MM.1S (cell line): ENCODE measurements at regions not wholly inside any gene's neighbourhood (a gene's known extent, or its start where the extent isn't known, plus 50 kb on each side); places are given as distances from the start of the nearest gene placed in this dataset.

Source experiments
- DNase-seq: peaks from one replicate; pipeline ENCODE4 v3.0.0-alpha.2; 2015
- H2AFZ ChIP-seq: fragments of 300-600 bp; sonication (generic); 2 replicates; pipeline ENCODE4 v1.6.0; 2016; ENCODE audit warnings: antibody characterized with exemption, low read length
- H3F3A ChIP-seq: fragments of 300-600 bp; sonication (generic); 2 replicates; pipeline ENCODE4 v1.6.1; 2016; ENCODE audit warnings: mild to moderate bottlenecking, antibody characterized with exemption, low read length, moderate library complexity, mixed read lengths; ENCODE audit not compliant: insufficient read depth
- H3K27ac ChIP-seq: fragments of 300-600 bp; sonication (generic); 2 replicates; pipeline ENCODE4 v1.5.1; 2016; ENCODE audit warnings: mild to moderate bottlenecking, low read length
- H3K27me3 ChIP-seq: fragments of 300-600 bp; sonication (generic); replicated peaks from 2 replicates; pipeline ENCODE4 v1.6.0; 2016; ENCODE audit warnings: low read length; ENCODE audit not compliant: insufficient read depth
- H3K36me3 ChIP-seq: fragments of 300-600 bp; sonication (generic); replicated peaks from 2 replicates; pipeline ENCODE4 v1.6.1; 2016; ENCODE audit warnings: mild to moderate bottlenecking, low read length, mixed read lengths; ENCODE audit not compliant: insufficient read depth
- H3K4me1 ChIP-seq: fragments of 300-600 bp; sonication (generic); 2 replicates; pipeline ENCODE4 v1.6.1; 2016; ENCODE audit warnings: low read length, mixed read lengths
- H3K4me2 ChIP-seq: fragments of 300-600 bp; sonication (generic); 2 replicates; pipeline ENCODE4 v1.6.0; 2016; ENCODE audit warnings: low read depth, low read length
- H3K4me3 ChIP-seq: fragments of 300-600 bp; sonication (generic); 2 replicates; pipeline ENCODE4 v1.5.1; 2016; ENCODE audit warnings: low read length, mixed read lengths
- H3K79me2 ChIP-seq: fragments of 300-600 bp; sonication (generic); 2 replicates; pipeline ENCODE4 v1.6.1; 2016; ENCODE audit warnings: mixed run types, low read length, mixed read lengths
- H3K9ac ChIP-seq: fragments of 300-600 bp; sonication (generic); 2 replicates; pipeline ENCODE4 v1.6.1; 2016; ENCODE audit warnings: low read length, mixed read lengths
- H3K9me2 ChIP-seq: fragments of 300-600 bp; sonication (generic); replicated peaks from 2 replicates; pipeline ENCODE4 v1.6.1; 2016; ENCODE audit warnings: mild to moderate bottlenecking, low read length, mixed read lengths; ENCODE audit not compliant: insufficient read depth
- H3K9me3 ChIP-seq: fragments of 300-600 bp; sonication (generic); replicated peaks from 2 replicates; pipeline ENCODE4 v1.6.1; 2016; ENCODE audit warnings: mild to moderate bottlenecking, low read length, mixed read lengths; ENCODE audit not compliant: insufficient read depth
- H4K20me1 ChIP-seq: fragments of 300-600 bp; sonication (generic); 2 replicates; pipeline ENCODE4 v1.6.1; 2016; ENCODE audit warnings: mild to moderate bottlenecking, low read length, moderate library complexity, mixed read lengths; ENCODE audit not compliant: insufficient read depth
- EZH2 ChIP-seq: fragments of 300-600 bp; sonication (generic); optimal IDR thresholded peaks from 2 replicates; pipeline ENCODE3; 2017; ENCODE audit warnings: low read depth, mild to moderate bottlenecking, antibody characterized with exemption, low read length, mixed read lengths
- EZH2phosphoT487 ChIP-seq: fragments of 300-600 bp; sonication (generic); IDR thresholded peaks from 2 replicates; pipeline ENCODE4 v1.6.1; 2018; ENCODE audit warnings: antibody characterized with exemption, low read length
- TF ChIP-seq, protein P1 (sequence below): fragments of 300-600 bp; sonication (generic); IDR thresholded peaks from 2 replicates; pipeline ENCODE4 v1.5.1; 2016; ENCODE audit warnings: antibody characterized with exemption, low read length, mixed read lengths

DNA sequence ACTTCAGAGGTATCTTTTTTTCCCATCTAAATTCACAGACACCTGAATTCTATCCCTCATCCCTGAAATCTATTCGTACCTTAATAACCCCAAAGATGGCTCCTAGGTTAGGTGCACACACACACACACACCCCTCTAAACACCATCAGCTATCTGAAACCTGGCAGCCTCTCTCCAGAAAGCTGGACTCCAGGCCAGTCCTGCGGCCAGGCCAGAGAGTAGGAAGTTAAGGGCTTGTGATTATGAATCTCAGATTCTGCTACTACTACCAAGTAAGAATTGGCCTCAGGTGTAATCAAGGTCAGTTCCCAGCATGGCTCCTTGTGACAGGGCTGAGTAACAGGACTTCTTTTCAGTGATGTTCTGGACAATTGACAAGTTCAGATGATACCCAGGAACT lies 244.2 kb upstream of the SERP2 start:
- Histone ChIP-seq H3K9me2 (no peaks in the 10 kb centered on the region), H3K27ac (no peak overlapping the region), H3K4me3 (no peak overlapping the region), H3K79me2 (no peaks in the 10 kb centered on the region), H3K4me2 (no peak overlapping the region), H3K27me3 (no peaks in the 10 kb centered on the region), H2AFZ (no peak overlapping the region), H4K20me1 (no peaks in the 10 kb centered on the region), H3K4me1 (no peaks in the 10 kb centered on the region), H3K36me3 (no peaks in the 10 kb centered on the region), H3K9ac (no peak overlapping the region), H3F3A (no peaks in the 10 kb centered on the region), H3K9me3 (no peaks in the 10 kb centered on the region)
- no peak for DNase-seq
- TF ChIP-seq EZH2 (no peak), EZH2phosphoT487 (no peak)
- TF ChIP-seq, protein P1, sequence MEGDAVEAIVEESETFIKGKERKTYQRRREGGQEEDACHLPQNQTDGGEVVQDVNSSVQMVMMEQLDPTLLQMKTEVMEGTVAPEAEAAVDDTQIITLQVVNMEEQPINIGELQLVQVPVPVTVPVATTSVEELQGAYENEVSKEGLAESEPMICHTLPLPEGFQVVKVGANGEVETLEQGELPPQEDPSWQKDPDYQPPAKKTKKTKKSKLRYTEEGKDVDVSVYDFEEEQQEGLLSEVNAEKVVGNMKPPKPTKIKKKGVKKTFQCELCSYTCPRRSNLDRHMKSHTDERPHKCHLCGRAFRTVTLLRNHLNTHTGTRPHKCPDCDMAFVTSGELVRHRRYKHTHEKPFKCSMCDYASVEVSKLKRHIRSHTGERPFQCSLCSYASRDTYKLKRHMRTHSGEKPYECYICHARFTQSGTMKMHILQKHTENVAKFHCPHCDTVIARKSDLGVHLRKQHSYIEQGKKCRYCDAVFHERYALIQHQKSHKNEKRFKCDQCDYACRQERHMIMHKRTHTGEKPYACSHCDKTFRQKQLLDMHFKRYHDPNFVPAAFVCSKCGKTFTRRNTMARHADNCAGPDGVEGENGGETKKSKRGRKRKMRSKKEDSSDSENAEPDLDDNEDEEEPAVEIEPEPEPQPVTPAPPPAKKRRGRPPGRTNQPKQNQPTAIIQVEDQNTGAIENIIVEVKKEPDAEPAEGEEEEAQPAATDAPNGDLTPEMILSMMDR: no peak

DNA sequence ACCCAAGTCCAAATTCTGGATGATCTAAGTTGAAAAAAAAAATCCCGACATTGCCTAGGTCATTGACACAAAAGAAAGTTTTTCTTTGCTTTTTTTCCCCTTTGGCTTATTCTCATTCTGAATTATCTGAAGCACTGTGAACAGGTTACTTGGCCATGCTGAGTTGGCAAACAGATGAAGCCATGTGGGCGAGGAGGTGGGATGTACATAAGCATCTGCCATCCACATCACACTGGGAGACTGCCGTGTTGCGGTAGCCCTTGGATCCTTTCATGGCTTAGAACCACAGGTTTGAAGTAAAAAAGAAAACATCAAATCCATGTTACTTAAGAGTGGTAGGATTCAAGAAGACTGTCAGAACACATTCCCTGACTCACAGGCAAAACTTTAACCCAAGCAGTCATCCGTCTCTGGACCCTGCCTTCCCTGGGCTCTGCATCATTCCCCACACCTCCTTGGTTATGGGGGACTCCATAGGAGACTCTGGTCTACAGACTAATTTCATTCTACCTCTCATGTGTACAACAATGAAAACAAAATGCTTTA lies 242.5 kb upstream of the SERP2 start:
- Histone ChIP-seq H3K27ac (no peak overlapping the region), H3K36me3 (no peaks in the 10 kb centered on the region), H3K9me3 (no peaks in the 10 kb centered on the region), H3K79me2 (no peaks in the 10 kb centered on the region), H4K20me1 (no peaks in the 10 kb centered on the region), H3K4me2 (no peak overlapping the region), H3K9me2 (no peaks in the 10 kb centered on the region), H3F3A (no peaks in the 10 kb centered on the region), H3K27me3 (no peaks in the 10 kb centered on the region), H2AFZ (no peak overlapping the region), H3K4me1 (no peaks in the 10 kb centered on the region), H3K9ac (no peak overlapping the region), H3K4me3 (no peak overlapping the region)
- TF ChIP-seq, protein P1: no peak
- TF ChIP-seq EZH2: no peak
- TF ChIP-seq EZH2phosphoT487: no peak
- DNase-seq: no peak

DNA sequence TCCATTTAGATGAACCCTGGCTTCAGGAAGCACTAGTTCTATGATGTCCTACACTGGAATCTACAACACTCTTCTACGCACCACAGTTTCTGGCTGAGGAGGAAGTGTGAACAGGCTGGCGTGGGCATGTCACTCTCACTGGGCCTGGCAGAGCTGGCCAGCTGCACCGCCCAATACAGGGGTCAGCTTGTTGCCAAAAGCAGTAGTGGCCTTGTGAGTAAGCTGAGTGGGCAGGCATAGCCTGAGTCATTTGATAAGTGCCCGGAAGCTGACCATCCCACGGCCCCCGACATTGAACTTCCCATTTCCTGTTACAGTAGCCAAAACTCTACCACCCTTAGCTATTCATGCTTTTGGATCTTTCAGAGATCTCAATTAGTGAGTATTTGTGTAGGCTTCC lies 240.9 kb upstream of the SERP2 start:
- Histone ChIP-seq H3K9me3 (no peaks in the 10 kb centered on the region), H3K4me1 (no peaks in the 10 kb centered on the region), H4K20me1 (no peaks in the 10 kb centered on the region), H3F3A (no peaks in the 10 kb centered on the region), H3K9me2 (no peaks in the 10 kb centered on the region), H3K27ac (no peak overlapping the region), H3K79me2 (no peaks in the 10 kb centered on the region), H3K27me3 (no peaks in the 10 kb centered on the region), H3K4me3 (no peak overlapping the region), H3K4me2 (no peak overlapping the region), H2AFZ (no peak overlapping the region), H3K36me3 (no peaks in the 10 kb centered on the region), H3K9ac (no peak overlapping the region)
- no peak for DNase-seq
- TF ChIP-seq EZH2 (no peak), EZH2phosphoT487 (no peak)
- TF ChIP-seq, protein P1: no peak
